ENCODE measurements at regions not wholly inside any gene's neighbourhood (a gene's known extent, or its start where the extent isn't known, plus 50 kb on each side); places are given as distances from the start of the nearest gene placed in this dataset.

DNA sequence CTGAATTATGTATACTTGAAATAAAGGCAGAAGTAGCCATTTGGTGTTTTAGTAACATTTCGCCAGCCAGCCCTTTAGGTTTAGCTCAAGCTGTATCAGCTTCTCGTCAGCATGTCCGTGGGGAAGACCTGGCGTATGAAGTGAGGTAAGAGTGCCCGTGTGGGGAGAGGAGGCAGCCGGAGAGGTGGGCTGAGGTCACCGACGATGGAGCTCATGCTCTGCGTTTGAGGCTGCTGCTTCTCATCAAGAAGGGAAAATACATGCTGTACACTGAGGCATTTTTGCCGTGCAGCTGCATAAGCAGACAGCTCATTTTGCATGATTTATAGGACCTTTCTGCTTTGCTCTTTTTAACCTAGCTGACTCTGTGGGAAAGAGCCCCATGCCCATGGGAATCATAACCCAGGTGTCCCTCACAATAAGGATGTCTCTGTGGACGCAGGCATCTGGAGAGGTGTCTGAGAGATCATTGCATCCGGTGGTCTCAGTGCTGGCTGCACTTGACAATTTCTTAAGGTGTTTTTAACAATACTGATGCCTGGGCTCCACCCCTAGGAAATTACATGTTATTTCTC lies 179.1 kb downstream of the ABCC12 start:
- TF ChIP-seq YY1 (IDR thresholded peaks at IDR 0.05; ENCODE audit: insufficient read depth, insufficient read length) (no peak), ZNF274 (IDR thresholded peaks at IDR 0.05; ENCODE audit: low read depth, low read length) (no peak)

Measured in NT2/D1 (cell line).